Ramos (cell line): ENCODE measurements at regions not wholly inside any gene's neighbourhood (a gene's known extent, or its start where the extent isn't known, plus 50 kb on each side); places are given as distances from the start of the nearest gene placed in this dataset.

Experiments used
- in situ Hi-C: fragments of 300-500 bp; cut with MboI; formaldehyde crosslinking; loops from one replicate; pipeline ENCODE4 v1.14.3; 2022; ENCODE audit warnings: low sequenced_read_pairs; ENCODE audit not compliant: unreplicated experiment

DNA sequence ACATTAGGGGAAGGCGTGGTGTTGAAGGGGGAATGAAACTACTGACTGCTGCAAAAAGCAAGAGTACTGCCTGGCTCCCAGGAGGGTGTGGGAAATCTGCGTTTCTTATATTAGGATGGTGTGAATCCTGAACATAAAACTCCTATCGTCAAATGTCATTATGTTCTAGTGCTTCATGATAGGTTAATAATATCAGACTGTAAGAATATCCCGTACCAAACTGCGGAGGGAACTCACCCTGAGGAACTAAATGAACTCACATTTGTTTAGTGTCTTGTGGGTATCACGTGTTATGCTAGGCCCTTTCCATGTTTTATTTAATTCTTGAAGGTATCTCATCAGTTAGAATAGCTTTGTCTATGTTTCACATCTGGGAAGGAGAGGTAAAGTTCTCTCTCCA lies 610.7 kb downstream of the QKI start:
- in situ Hi-C loops: no loop called here

GRCh38 chr6:164023535-164023934 lies 609.0 kb downstream of the QKI start:
- in situ Hi-C loops: no loop called here

DNA sequence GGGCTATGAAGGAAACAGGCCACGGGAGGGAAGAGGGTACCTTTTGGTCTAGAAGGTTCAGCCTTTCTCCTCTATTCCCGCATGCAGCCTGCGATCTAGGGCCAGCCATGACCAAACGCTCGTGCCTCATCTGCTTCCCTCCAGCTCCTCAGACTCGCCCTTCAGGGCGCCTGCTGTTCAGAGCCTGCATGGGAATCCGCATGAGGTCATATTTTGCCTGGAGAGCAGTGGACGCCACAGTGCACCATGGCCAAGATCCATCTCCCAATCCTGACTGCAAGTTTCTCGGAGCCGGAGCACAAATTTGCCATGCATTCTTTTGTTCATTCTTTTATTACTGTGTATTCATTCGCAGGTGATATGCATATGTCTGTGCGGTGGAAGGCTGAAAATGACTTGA lies 608.1 kb downstream of the QKI start:
- in situ Hi-C loops: no loop called here

DNA sequence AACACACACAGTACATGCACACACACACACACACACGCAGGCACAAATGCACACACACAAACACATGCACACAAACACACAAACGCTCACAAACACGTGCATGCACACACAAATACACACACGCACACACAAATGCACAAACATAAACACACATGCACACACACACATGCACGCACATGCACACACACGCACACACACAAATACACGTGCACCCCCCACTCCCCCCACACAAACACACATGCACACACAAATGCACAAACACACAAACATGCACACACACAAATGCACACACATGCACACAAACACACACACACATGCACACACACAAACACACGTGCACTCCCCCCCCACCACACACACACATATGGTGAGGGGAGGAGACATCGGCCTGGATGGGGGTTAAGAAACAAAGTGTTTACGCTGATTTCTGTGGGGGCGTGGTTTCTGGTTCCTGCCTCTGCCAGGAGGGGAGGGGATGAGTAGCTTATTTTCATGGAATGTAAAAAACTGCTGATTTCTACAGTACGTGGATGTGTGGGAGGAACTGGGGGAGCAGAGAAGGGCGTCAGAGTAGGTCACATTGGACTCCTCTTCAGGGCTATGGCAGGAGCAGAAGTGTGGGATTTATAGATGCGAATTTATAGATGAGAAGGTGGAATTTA lies 607.2 kb downstream of the QKI start:
- in situ Hi-C loops: no loop called here

DNA sequence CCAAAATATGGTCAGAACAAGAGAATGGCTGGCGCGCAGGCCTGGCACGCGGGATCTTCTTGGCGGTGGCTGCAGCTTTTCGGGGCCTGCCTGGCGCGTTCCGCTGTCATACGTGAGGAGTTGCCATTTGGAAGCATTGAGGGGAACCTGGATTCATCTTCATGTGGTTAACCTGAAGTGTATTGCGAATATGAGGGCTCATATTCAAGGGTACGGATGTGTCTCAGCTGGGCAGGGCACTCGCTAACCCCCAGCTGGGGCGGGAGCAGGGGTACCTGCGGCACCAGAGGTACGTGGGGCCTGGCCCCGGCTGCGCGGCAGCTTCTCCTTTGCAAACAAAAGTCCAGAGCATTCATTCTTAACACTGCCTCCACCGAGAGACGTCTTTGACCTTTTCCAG lies 605.6 kb downstream of the QKI start:
- in situ Hi-C loops: no loop called here

GRCh38 chr6:164018133-164018532 lies 603.6 kb downstream of the QKI start:
- in situ Hi-C loops: no loop called here

DNA sequence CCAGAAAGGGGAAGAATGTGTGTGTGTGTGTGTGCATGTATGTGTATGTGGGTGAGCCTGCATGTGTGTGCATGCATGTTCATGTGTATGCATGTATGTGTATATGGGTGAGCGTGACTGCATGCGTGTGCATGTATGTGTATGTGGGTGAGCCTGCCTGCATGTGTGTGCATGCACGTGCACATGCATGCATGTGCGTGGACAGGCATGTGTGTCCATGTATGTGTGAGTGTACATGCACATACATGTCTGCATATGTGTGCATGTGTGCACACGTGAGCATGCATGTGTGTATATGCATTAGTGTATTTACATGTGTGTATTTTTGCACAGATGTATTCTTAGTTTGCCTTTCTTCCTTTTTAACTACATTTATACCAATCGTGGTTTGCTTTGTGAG lies 601.5 kb downstream of the QKI start:
- in situ Hi-C loops: no loop called here

- in situ Hi-C loops: no loop called here
Measured at GRCh38 chr6:164015088-164015484, 600.6 kb downstream of the QKI start.

DNA sequence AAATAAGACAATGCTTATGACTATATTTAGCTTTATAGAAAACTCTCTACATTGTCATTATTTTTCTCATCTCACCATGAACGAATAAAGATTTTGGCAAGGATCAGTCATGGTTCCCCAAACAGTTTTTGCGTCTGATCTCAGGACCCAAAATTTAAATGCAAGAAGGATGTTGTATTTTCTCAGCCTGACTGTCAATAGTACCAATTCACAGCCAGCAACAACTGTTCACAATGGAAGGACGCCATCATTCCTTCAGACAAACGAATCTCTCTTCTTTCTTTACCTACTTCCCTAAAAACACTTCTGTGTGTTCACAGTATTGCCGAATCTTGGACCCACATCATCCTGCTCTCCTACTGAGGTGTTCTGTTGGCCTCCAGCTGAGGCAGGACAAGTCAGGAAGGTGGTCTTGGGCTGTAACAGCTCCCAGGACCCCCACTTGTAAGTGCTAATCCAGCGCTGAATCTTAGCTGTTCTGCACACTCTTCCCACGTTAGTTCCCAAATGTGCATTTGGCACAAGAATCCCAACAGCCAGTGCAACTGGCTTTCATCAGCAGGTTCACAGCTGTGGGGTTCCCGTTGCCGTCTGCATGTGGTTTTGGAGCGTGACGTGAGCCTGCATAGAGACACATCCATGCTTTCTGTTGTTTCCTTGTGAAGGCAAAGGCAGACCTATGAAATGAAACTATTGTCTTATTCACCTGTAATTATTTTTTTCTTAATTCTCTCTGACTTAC lies 600.0 kb downstream of the QKI start:
- in situ Hi-C loops: no loop called here

GRCh38 chr6:164013480-164014208 lies 599.1 kb downstream of the QKI start:
- in situ Hi-C loops: no loop called here

GRCh38 chr6:164011321-164011720 lies 596.8 kb downstream of the QKI start:
- in situ Hi-C loops: no loop called here

DNA sequence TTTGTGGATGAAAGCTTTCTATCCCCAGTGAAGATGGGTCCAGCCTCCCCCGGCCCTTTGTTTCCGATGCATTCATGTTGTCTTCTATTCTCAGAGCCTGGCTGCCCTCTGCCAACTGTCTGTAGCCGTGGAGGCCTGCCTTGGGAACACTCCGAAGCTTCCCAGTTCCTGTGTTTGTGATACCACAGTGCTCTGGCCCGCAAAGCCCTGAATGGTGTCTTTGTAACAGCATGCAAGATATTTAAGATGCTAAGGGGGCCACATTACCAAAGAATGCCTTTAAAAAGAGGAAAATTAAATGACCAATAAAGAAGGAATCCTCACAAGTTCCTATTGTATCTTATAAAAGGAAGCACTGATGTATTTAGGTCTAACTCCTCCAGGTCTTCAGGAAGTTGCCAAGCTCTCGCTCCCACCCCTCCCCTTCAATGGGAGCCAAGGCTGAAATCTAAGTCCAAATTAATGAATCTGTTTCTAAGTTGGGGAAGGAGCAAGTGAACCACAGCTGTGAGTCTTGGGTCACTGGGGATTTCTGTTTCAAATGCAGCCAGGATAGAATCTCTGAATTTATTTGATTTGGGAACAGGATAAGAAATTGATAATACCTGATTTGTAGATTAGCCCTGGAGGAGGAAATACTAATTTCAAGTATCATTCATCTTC lies 596.1 kb downstream of the QKI start:
- in situ Hi-C loops: no loop called here

DNA sequence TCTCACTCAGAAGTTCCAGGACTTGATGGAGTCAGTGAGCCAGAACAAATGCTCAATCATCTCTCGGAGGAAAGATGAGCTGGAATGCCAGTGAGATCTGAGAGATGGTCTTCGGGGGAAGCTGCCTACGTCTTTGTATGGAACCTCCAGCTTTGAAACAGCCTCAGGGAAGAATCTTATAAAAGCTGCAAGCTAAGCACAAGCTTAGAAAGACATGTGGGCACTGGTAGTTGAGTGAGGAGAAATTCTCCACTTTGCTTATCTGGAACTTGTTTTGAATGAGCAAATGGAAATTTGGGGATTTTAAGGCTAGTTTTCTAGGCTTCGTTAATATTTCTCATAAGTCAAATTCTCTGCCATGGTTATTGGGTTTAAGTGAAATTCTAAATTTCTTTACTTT lies 594.4 kb downstream of the QKI start:
- in situ Hi-C loops: no loop called here

DNA sequence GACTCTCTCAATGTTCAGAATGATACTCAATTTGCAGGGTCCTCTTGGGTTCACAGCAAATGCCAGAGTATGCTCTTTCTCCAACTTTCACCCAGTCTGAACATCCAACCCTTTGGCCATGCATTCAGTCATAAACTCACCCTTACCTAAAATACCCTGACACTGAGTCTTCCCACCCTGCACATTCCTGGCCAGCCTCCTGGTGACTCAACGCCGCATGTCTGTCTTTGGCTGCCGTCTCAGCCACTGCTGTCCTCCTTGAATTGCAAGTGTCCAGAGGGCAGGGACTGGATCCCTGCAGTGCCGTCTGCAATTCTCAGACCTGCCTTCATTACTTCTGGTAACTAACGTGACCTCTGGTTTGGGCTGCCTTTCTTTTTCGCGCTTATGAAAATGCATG lies 593.4 kb downstream of the QKI start:
- in situ Hi-C loops: no loop called here

DNA sequence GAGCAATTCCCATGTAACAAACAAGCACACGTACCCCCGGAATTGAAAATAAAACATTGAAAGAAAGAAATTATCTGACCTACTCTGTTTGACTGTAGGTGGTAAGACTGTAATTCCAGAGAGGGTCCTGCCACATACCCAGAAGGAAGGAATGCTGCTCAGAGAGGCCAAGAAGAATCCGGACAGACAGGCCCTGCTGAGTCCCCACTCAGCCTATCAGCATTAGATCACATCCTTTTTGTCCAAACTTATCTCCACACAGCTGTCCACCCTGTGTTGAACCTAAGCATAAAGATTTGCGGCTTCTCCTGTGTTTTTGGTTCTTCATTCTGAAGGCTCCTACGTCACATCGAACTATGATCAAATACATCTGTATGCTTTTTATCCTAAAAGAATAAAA lies 591.9 kb downstream of the QKI start:
- in situ Hi-C loops: no loop called here

DNA sequence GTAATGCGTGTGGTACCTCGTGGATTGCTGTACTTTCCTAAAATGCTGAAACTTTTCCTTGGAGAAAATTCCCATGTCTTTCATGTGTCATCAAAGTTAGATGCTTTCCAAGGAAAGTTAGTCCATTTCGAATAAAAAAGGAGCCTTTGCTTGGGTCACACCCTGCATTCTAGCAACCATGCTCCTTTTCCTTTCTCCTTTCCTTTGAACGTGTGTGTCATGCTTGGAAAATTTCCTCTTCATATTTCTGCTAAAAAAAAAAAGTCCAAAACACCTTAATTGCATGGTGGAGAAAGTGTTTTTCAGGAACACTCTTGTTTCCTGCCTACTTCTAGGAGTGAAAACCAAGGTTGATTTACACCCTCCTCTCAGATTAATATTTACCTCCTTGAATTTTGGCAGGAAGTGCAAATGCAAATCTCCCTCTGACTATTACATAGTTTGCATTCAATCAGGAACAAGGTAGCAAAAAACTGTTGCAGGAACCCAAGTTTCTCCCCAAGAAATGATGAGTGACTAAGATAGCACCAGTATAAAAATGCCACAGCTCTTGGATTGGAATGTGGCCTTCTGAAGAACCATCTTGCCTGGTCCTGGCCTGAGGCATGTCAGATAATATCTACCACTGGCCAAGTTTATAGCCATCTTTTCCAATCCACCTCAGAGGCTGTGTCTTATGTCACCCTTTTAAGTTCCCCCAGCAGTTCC lies 590.6 kb downstream of the QKI start:
- in situ Hi-C loops: no loop called here

GRCh38 chr6:164000276-164000675 lies 585.8 kb downstream of the QKI start:
- in situ Hi-C loops: no loop called here

DNA sequence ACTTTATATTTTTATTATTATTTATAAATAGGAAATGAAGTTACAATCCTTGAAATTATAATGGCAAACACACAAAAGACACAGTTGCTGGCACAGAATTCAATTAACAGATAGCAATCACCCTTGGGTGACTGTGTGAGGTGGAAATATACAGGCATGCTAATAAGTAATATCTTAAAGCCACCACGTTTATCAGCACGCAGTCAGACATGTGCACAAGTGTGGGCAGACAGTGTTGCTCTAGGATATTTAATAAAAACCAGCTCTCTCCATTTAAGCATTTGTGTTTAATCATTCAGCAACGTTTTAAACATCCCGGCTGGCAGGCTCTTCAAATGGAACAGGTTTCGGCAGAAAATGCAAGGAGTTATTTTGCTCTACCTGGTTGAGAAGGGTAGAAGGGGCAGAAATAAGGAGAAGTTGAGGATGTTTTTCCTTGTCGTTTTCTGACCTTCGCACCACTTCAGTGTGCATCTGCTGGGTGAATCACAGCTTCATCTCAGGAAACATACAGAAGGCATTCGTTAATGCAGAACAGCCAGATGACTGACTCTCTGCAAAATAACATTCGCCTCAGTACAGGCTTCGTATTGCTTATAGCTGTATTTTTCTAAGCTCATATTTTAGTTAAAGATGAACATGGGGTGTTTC lies 585.1 kb downstream of the QKI start:
- in situ Hi-C loops: no loop called here

DNA sequence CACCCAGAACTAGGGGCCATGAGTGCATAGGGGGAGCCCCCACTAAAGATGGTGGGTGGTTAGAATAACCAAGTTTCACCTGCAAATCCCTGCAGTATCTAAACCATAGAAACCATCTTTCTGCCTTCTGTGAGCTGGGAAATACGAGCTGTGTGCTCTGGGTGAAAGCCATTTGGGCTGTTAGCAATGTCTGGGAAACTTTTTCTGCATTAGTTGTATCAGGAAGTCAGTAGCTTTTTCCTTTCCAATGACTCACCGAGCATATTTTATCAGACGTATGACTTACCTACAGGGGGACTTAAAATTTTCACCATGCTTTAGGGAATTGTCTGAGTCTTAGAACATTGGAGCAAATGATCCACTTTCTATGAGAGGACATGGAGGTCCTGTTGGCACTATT lies 584.0 kb downstream of the QKI start:
- in situ Hi-C loops: no loop called here

DNA sequence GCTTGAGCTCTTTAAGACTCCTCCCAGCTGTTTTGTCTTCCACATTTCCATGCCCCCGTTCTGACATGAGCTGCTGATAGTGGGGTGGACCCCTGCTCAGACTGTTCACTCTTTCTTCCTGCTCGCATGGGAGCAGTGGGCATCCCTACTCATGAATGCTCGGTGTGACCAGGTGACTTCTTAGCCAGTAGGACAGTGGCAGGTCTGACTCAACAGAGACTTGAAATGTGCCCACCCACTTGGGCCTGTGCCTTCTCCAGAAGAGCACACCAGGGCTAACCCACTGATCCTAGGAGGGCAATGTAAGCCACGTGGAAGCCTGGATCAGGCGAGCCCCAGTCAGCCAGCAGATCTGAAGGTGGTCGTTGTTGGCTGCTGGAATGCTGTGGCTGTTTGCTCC lies 582.0 kb downstream of the QKI start:
- in situ Hi-C loops: no loop called here
